ENCODE measurements at regions not wholly inside any gene's neighbourhood (a gene's known extent, or its start where the extent isn't known, plus 50 kb on each side); places are given as distances from the start of the nearest gene placed in this dataset.

- no peak for DNase-seq (ENCODE audit: low read depth)
- H3K4me3 ChIP-seq (ENCODE audit: low read depth, low read length) = no peak overlapping the region
- no peak for TF ChIP-seq CTCF (IDR thresholded peaks at IDR 0.05; ENCODE audit: low read depth, low read length, missing control alignments)
Measured at GRCh38 chr18:990197-990596, 85.5 kb downstream of the ADCYAP1 start.

GRCh38 chr18:991441-991840, 86.8 kb downstream of the ADCYAP1 start:
- TF ChIP-seq CTCF (IDR thresholded peaks at IDR 0.05; ENCODE audit: low read depth, low read length, missing control alignments) = no peak
- H3K4me3 ChIP-seq (ENCODE audit: low read depth, low read length) = no peak overlapping the region
- DNase-seq (ENCODE audit: low read depth) = no peak

GRCh38 chr18:993560-993959, 88.9 kb downstream of the ADCYAP1 start:
- no peak overlapping the region for H3K4me3 ChIP-seq (ENCODE audit: low read depth, low read length)
- no peak for DNase-seq (ENCODE audit: low read depth)
- TF ChIP-seq CTCF (IDR thresholded peaks at IDR 0.05; ENCODE audit: low read depth, low read length, missing control alignments) = no peak

GRCh38 chr18:995629-996028, 91.0 kb downstream of the ADCYAP1 start:
- no peak for DNase-seq (ENCODE audit: low read depth)
- no peak for TF ChIP-seq CTCF (IDR thresholded peaks at IDR 0.05; ENCODE audit: low read depth, low read length, missing control alignments)
- H3K4me3 ChIP-seq (ENCODE audit: low read depth, low read length) = no peak overlapping the region

- H3K4me3 ChIP-seq (ENCODE audit: low read depth, low read length) = no peak overlapping the region
- DNase-seq (ENCODE audit: low read depth) = no peak
- no peak for TF ChIP-seq CTCF (IDR thresholded peaks at IDR 0.05; ENCODE audit: low read depth, low read length, missing control alignments)
Measured at GRCh38 chr18:997499-997898, 92.8 kb downstream of the ADCYAP1 start.

GRCh38 chr18:998936-999335, 94.3 kb downstream of the ADCYAP1 start:
- H3K4me3 ChIP-seq (ENCODE audit: low read depth, low read length) = no peak overlapping the region
- DNase-seq (ENCODE audit: low read depth) = no peak
- TF ChIP-seq CTCF (IDR thresholded peaks at IDR 0.05; ENCODE audit: low read depth, low read length, missing control alignments) = no peak

- DNase-seq (ENCODE audit: low read depth) = no peak
- no peak for TF ChIP-seq CTCF (IDR thresholded peaks at IDR 0.05; ENCODE audit: low read depth, low read length, missing control alignments)
- no peak overlapping the region for H3K4me3 ChIP-seq (ENCODE audit: low read depth, low read length)
Measured at GRCh38 chr18:1002653-1003178, 98.0 kb downstream of the ADCYAP1 start.

Data from GM12864 (cell line).